HG03378 (cell line): ENCODE measurements at regions not wholly inside any gene's neighbourhood (a gene's known extent, or its start where the extent isn't known, plus 50 kb on each side); places are given as distances from the start of the nearest gene placed in this dataset.

Experiments
- ATAC-seq: cut with Tn5 transposase; IDR thresholded peaks from one replicate; pipeline ENCODE4 v1.9.1; 2021; ENCODE audit warnings: mild to moderate bottlenecking, moderate library complexity; ENCODE audit not compliant: unreplicated experiment

DNA sequence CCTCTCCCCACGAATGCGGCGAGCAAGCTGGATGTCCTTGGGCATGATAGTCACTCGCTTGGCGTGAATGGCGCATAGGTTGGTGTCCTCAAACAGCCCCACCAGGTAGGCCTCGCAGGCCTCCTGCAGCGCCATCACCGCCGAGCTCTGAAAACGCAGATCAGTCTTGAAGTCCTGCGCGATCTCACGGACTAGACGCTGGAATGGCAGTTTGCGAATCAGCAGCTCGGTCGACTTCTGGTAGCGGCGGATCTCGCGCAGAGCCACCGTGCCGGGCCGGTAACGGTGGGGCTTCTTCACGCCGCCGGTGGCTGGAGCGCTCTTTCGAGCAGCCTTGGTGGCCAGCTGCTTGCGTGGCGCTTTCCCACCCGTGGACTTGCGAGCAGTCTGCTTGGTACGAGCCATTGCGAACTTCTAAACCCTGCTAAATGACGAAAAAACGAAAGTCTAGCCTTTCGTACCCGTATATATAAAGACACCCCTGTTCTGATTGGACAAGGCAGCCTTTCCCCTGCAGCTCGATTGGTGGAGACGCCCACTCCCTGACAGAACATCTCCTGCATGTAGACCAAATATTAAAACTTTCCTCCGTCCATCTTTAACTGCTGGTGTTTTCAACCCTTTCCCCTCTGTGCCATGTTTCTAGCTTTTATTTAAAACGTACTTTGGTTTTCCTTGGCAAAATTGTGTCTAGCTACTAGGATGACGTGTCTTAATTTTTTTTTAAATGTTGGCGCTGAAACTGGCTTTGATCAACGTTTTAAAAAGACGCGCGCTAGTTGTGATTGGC is 109.8 kb downstream of the HFE start:
- peak; percentile 40 for ATAC-seq

GRCh38 chr6:26197636-26197932 is 110.4 kb downstream of the HFE start:
- no peak for ATAC-seq

DNA sequence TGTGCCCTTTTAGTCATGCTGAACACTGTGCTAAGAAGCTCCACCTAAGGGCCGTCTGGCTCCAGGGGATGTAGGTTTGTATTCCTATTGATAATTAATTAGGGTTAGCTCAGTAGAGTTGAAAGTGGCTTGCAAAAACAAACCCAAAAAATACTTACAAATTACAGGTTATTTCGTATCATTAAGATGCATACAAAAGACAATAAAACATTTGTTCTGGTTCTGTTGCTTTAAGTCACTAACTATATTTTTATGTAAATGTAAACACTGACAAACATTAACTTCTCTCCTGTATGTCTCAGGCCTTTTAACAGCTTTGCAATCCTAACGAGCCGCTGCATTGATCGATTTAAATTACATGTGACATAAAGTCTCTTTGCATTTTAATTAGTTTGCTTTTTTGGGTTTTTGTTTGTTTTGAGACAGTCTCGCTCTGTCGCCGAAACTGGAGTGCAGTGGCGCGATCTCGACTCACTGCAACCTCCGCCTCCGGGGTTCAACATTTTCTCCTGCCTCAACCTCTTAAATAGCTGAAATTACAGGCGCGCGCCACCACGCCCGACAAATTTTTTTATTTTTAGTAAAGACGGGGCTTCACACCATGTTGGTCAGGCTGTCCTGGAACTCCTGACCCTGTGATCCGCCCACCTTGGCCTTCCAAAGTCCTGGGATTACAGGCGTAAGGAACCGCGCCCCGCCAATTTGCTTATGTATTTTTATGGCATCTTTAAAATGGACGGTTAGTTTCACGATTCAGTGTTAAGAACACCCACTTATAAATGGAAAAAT is 110.9 kb downstream of the HFE start:
- no peak for ATAC-seq

GRCh38 chr6:26198722-26199056 is 111.5 kb downstream of the HFE start:
- ATAC-seq: no peak

- ATAC-seq: peak; percentile 55
These were observed 112.0 kb downstream of the HFE start for GRCh38 chr6:26199057-26199772.

DNA sequence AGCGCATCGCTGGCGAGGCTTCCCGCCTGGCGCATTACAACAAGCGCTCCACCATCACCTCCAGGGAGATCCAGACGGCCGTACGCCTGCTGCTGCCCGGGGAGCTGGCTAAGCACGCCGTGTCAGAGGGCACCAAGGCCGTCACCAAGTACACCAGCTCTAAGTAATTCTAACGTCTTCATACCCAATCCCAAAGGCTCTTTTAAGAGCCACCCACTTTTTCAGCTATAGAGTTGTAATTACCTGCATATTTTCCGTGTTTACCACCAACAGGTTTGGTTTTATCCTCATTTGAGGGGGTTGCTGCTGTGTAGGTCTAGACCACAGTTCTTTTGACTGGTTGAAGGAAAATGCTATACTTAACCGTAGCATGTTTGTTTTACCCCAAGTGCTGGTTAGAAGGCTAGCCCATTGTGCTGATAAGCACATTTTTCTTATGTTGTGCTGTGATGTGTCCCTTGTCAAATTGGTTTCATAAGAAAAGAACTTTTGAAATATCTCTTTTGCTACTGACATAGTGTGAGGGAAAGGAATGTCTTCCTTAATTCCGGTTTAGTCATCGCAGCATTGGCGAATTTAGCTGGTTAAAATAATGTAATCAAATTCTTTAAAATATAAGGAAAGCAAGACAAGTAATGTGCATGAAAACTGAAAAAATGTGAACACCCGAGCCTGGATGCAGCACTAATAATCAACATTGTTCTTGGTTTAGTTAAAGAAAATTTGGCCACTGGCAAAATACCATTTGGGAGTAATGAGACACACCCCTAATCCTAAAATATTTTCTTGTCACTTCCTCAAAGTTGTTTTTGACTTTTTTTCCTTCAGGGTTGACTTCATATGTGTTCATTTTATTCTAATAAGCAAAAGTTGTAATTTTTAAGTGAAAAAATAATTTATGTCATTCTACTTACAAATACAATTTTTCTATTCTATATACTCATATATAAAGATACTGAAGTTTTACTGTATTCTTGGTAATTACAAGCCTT is 112.8 kb downstream of the HFE start:
- no peak for ATAC-seq

GRCh38 chr6:26200918-26201721 is 113.9 kb downstream of the HFE start:
- no peak for ATAC-seq

DNA sequence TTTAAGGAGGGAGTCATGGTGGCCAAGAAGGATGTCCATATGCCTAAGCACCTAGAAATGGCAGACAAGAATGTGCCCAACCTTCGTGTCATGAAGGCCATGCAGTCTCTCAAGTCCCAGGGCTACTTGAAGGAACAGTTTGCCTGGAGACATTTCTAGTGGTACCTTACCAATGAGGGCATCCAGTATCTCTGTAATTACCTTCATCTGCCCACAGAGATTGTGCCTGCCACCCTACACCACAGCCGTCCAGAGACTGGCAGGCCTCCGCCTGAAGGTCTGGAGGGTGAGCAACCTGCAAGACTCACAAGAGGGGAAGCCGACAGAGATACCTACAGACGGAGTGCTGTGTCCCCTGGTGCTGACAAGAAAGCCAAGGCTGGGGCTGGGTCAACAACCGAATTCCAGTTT is 115.0 kb downstream of the HFE start:
- ATAC-seq: no peak

- ATAC-seq: no peak
These were observed 115.8 kb downstream of the HFE start for GRCh38 chr6:26202811-26203583.

DNA sequence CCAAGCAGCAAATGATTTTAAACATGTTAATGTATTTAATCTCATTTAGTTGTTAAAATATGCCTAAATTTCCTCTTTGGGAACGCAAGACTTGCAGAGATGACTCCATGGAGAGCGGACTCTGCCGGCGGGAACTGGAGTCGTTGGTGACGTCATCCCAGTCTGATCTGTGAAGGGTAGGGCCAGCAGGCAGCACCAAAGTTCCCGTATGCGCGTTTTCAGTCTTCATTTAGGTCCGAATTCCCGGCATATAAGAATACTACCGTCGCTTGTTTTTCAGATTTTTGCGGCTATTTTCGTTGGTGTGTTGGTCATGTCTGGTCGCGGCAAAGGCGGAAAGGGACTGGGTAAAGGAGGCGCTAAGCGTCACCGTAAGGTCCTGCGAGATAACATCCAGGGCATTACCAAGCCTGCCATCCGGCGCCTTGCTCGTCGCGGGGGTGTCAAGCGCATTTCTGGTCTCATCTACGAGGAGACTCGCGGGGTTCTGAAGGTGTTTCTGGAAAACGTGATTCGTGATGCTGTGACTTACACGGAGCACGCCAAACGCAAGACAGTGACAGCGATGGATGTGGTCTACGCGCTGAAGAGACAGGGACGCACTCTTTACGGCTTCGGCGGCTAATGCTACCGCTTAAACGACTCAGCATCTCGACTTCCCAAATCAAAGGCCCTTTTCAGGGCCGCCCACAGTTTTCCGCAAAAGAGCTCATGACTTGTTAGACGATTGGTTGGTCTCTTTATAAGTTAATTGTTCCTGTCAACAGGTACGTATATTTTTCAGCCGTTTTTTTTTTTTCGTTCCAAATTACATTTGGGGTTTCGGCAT is 117.3 kb downstream of the HFE start:
- ATAC-seq: peak; percentile 31

GRCh38 chr6:26205161-26205624 is 118.0 kb downstream of the HFE start:
- ATAC-seq: peak; percentile 36

DNA sequence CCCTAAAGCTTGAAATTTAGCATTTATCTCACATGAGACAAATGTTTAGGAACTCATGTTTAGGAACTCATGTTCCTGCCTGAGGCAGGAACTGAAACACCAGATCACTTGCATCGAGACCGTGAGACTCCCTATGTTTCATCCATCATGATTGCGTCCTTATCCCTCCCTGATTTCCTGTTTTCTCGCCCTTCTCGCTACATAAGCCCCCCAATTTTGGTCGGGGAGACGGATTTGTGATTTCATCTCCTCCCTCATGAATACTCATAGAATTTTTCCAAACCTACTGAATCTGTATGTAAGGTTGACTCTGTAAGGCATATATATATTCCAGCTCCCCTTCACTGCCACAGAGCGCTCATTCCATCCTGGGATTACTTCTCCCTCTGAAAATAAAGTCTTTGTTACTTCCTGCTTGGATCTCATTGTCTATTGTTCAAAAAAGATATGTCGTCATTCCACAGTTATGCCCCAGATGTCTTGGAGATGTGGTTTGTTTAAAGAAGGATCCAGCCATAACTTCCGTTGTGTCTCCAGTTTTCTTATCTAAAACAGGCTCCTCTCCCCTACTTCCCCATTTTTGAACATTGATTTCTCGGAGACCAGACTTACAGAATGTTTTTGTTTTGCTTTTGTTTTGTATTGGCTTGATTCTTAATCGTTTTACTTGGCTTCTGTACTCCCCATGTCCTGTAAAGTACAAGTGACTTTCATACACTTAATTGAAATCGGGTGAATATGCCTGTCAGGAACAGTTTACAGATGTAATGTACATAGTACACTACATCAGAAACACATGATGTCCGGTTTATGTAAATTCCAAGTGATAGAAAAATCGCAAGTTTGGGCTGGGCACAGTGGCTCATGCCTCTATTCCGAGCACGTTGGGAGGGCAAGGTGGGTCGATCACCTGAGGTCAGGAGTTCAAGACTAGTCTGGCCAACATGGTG is 118.7 kb downstream of the HFE start:
- ATAC-seq: peak; percentile 16

- no peak for ATAC-seq
These were observed 119.9 kb downstream of the HFE start for GRCh38 chr6:26206868-26207801.

- no peak for ATAC-seq
These were observed 124.7 kb downstream of the HFE start for GRCh38 chr6:26211963-26212362.

- ATAC-seq: no peak
These were observed 126.3 kb downstream of the HFE start for GRCh38 chr6:26213334-26214075.
